ENCODE measurements at regions not wholly inside any gene's neighbourhood (a gene's known extent, or its start where the extent isn't known, plus 50 kb on each side); places are given as distances from the start of the nearest gene placed in this dataset.

DNA sequence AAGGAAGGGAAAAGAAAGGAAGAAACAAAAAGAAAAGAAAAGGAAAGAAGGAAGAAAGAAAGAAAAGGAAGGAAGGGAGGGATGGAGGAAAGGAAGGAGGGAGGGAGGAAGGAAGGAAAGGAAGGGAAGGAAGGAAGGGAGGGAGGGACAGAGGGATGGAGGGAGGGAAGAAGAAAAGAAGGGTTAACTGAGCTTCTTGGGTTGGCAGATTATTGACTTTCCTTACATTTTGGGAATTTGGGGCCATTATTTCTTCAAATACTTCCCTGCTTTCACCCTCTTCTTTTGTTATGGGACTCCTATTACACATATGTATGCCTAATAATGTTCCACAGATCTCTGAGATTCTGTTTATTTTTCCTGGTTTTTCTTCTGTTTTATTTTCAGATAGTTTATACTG is 285.6 kb downstream of the KCNJ2 start:
- peaks cover 1 to 10% (median 3%) of the 10 kb centered on the region in 3 donors for H3K9me3 Mint-ChIP-seq
- H3K27ac Mint-ChIP-seq: no peak overlapping the region
- no peaks in the 10 kb centered on the region for H3K36me3 Mint-ChIP-seq
- H3K27me3 Mint-ChIP-seq: no peaks in the 10 kb centered on the region
- no peak overlapping the region for H3K4me3 Mint-ChIP-seq
- H3K4me1 Mint-ChIP-seq: no peaks in the 10 kb centered on the region

DNA sequence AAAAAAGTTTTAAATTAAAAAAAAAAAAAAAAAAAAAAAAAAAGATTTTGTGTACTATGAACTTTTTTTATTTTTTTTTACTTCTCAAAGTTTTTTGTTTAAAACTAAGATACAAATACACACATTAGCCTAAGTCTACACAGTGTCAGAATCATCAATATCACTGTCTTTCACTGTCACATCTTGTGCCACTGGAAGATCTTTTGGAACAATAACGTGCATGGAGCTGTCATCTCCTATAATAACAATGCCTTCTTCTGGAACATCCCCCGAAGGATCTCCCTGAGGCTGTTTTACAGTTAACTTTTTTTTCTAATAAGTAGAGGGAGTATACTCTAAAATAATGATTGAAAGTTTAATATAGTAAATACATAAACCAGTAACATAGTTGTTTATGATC is 295.7 kb downstream of the KCNJ2 start:
- H3K27me3 Mint-ChIP-seq: peaks cover 1% of the 10 kb centered on the region
- H3K4me1 Mint-ChIP-seq: no peaks in the 10 kb centered on the region
- no peaks in the 10 kb centered on the region for H3K9me3 Mint-ChIP-seq
- no peaks in the 10 kb centered on the region for H3K36me3 Mint-ChIP-seq
- H3K4me3 Mint-ChIP-seq: no peak overlapping the region
- no peak overlapping the region for H3K27ac Mint-ChIP-seq

DNA sequence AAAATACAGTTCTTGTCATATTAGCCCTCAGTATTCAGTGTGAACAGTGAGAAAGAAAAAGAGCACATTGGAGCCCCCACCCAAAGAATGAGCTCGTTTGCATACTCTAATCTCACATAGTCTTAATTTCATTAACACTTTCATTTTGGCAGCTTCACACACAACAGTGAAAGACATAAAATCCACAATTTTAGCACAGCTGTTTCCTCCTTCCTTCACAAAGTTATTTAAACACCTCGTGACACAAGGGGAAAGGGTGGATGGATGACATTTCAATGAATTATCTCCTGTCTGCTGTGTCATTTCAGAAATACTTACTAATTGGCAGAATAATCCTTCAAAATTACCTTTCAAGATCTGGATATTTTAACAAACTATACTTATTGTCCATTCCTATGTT is 299.3 kb downstream of the KCNJ2 start:
- no peak overlapping the region for H3K27ac Mint-ChIP-seq
- peaks cover 0 to 2% (median 2%) of the 10 kb centered on the region in 3 donors for H3K9me3 Mint-ChIP-seq
- no peaks in the 10 kb centered on the region for H3K4me1 Mint-ChIP-seq
- H3K36me3 Mint-ChIP-seq: no peaks in the 10 kb centered on the region
- peaks cover 1% of the 10 kb centered on the region for H3K27me3 Mint-ChIP-seq
- no peak overlapping the region for H3K4me3 Mint-ChIP-seq

DNA sequence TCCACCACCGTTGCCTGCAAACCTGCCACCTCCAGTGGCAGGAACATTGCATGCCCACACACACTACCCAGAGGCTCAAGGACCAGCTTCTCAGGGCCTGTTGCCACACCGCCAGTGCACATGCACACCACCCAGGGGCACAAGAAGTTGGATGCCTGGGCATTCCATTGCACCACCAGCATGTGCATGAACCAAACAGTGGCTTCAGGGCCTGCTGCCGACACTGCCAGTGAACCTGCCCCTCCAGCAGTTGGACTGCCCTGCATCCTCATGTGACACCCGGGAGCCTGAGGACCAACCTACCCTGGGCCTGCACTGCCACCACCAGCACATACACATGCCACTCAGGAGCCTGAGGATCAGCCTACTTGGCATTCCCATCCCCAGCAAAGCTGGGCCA is 303.7 kb downstream of the KCNJ2 start:
- Mint-ChIP-seq H3K4me1 (no peaks in the 10 kb centered on the region), H3K27ac (no peak overlapping the region), H3K27me3 (peaks cover under 1% of the 10 kb centered on the region), H3K4me3 (no peak overlapping the region), H3K36me3 (no peaks in the 10 kb centered on the region), H3K9me3 (peaks cover 0 to 9% (median 7%) of the 10 kb centered on the region in 3 donors)

DNA sequence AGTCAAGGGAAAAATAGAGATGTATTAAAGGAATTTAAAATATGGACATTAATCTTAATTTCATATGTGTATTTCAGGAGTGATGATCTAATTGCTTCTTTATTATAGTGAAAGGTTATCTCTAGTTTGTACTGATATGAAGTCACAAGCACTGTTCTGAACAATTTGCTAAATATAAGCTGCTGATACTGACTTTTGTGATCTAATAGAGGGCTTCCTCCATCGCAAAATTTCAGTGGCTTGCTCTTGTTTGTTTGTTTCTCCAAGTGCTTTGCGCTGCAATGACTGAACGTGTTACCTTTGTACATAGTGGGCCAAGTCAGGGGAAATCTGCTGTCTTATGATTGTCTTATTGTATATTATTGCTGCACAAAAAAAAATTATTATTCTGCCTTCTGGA is 307.0 kb downstream of the KCNJ2 start:
- Mint-ChIP-seq H3K27me3 (no peaks in the 10 kb centered on the region), H3K4me3 (no peak overlapping the region), H3K4me1 (no peaks in the 10 kb centered on the region), H3K9me3 (peaks cover 0 to 9% (median 5%) of the 10 kb centered on the region in 3 donors), H3K27ac (no peak overlapping the region), H3K36me3 (no peaks in the 10 kb centered on the region)

DNA sequence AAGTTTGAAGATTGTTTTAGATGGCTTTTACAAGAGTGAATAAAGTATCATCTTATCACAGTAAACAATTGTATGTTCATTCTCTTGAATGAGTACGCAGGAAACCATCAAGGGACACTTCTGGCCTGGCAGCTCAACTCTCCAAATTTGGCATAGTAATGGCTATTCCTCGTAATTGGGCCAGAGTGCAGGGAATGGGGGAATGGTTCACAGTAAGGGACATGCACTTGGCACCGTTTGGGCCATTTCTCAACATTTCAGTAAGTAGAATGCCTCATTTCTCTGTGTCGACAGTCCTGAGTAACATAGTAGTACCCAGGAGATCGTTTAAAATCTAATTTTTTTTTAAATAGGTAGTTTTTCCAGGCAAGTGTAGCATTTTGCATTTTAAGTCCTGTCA is 309.6 kb downstream of the KCNJ2 start:
- Mint-ChIP-seq H3K4me1 (peaks cover 0 to 4% (median 0%) of the 10 kb centered on the region in 3 donors), H3K27me3 (no peaks in the 10 kb centered on the region), H3K9me3 (peaks cover 8 to 12% (median 8%) of the 10 kb centered on the region in 3 donors), H3K27ac (no peak overlapping the region), H3K4me3 (no peak overlapping the region), H3K36me3 (no peaks in the 10 kb centered on the region)

DNA sequence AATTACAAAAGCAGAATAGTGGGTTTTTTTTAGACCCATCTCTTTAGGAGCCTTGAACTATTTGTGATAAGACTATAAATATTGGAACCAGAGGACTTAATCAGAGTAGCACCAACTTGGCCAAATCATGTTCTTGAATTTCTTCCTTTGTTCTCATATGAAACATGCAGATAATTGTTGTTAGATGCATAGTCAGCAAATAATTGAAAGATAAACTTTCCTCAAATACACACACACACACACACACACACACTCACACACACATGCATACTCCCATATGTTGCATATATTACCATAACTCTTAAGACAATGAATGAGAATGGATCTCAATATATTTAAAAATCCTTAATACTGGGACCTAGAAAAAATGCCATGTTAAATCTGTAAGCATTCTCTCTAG is 310.4 kb downstream of the KCNJ2 start:
- Mint-ChIP-seq H3K9me3 (peaks cover 4 to 8% (median 5%) of the 10 kb centered on the region in 3 donors), H3K4me3 (no peak overlapping the region), H3K36me3 (no peaks in the 10 kb centered on the region), H3K27ac (no peak overlapping the region), H3K4me1 (peaks cover 0 to 4% (median 0%) of the 10 kb centered on the region in 3 donors), H3K27me3 (no peaks in the 10 kb centered on the region)

DNA sequence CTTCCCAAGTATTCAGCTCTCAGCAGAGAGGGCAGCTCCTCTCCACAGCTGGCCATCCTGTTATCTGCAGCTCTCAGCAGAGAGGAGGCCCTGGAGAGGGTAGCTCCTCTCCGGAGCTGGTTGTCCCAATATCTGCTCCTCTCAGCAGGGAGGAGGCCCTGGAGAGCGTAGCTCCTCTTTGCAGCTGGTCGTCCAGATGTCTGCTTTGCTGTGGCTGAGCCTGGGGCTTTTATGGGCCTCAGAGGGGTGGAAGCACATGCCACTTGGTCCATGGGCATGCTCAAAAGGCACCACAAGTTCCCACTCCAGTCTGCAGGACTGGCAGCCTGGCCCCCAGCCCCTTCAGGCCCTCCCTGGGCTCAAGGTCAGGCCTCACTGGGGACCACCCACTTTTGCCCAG is 314.3 kb downstream of the KCNJ2 start:
- Mint-ChIP-seq H3K4me1 (peaks cover 0 to 4% (median 0%) of the 10 kb centered on the region in 3 donors), H3K27ac (peak overlapping the region in 1 of 3 donors; percentile 39), H3K27me3 (no peaks in the 10 kb centered on the region), H3K36me3 (no peaks in the 10 kb centered on the region), H3K9me3 (peaks cover 5 to 8% (median 5%) of the 10 kb centered on the region in 3 donors), H3K4me3 (no peak overlapping the region)

DNA sequence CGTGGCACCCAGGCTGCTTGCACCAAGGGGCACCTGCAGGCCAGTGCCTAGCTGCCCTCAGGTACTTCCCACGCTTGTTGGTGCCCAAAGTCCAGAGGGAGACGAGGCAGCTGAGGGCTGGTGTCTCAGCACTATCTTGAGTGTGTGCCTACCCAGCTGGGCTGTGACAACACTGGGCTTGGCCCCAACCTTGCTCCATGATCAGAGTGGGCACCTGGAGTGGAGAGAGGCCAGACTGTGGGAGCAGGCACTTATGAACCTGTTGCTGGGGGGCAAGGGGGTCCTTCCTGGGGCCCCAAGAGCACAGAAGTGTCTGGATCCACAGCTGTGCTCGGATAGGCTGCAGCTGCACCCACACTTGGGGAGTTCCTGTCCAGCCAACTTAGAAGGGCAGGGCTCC is 314.7 kb downstream of the KCNJ2 start:
- H3K4me1 Mint-ChIP-seq: peaks cover 0 to 4% (median 0%) of the 10 kb centered on the region in 3 donors
- H3K4me3 Mint-ChIP-seq: no peak overlapping the region
- no peaks in the 10 kb centered on the region for H3K27me3 Mint-ChIP-seq
- peaks cover 5 to 8% (median 5%) of the 10 kb centered on the region in 3 donors for H3K9me3 Mint-ChIP-seq
- no peak overlapping the region for H3K27ac Mint-ChIP-seq
- no peaks in the 10 kb centered on the region for H3K36me3 Mint-ChIP-seq

DNA sequence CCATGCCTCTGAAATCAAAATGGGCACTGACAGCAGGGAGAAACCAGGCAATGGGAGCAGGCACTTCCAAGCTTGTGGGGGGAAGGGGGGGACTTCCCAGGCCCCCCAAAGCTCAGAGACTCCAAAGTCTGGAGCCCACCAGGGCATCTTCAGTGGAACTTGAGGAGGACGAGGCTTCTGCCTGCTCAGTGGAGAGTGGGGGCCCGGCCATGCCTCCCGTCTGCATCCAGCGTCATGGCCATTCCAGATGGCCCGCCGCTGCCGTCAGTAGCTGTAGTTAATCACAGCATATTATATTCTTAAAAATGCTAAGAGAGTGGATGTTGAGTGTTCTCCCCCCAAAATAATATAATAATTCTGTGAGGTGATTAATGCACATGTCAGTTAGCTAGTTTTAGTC is 315.2 kb downstream of the KCNJ2 start:
- Mint-ChIP-seq H3K4me1 (peaks cover 0 to 4% (median 0%) of the 10 kb centered on the region in 3 donors), H3K36me3 (no peaks in the 10 kb centered on the region), H3K4me3 (no peak overlapping the region), H3K27me3 (no peaks in the 10 kb centered on the region), H3K9me3 (peaks cover 5 to 8% (median 5%) of the 10 kb centered on the region in 3 donors), H3K27ac (no peak overlapping the region)

DNA sequence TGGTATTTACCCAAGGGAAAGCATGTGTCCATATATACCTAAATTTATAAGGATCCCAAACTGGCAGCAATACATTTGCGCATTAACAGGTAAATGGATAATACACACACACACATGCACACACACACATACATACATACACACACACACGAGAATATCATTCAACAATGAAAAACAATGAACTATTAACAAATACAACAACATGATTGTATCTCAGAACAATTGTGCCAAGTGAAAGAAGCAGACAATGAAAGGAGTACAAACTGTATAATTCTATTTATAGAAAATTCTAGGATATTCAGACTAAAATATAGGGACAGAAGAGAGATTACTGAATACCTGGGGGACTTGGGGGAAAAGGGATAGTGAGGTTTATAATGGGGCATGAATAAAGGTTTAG is 323.0 kb downstream of the KCNJ2 start:
- H3K4me3 Mint-ChIP-seq: no peak overlapping the region
- H3K27me3 Mint-ChIP-seq: no peaks in the 10 kb centered on the region
- peaks cover 0 to 1% (median 1%) of the 10 kb centered on the region in 3 donors for H3K9me3 Mint-ChIP-seq
- H3K27ac Mint-ChIP-seq: no peak overlapping the region
- H3K36me3 Mint-ChIP-seq: no peaks in the 10 kb centered on the region
- H3K4me1 Mint-ChIP-seq: no peaks in the 10 kb centered on the region

DNA sequence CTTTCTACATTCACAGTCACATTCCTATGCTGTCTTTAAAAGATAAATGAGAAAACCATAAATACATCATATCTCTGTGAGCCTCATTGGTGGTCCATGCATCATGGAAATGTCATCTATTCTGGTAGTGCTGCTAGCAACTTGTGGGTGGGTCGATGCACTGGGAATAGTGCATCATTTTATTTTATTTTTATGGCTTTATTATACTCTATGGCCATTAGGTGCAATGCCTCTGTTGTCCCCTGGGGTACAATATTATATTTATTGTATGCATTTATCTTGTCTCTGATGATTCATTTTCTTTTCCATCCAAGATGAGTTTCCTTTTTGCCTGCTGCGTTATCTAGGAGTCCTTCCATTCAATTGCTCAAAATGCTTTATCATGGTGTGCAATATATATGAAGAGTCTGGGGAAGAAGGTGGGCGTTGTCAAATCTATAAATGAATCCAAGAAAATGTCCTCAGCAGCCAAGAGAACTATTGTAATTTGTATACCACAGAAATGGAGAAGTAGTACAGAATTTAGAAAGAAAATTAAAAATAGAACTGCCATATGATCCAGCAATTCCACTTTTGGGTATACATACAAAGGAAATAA is 324.0 kb downstream of the KCNJ2 start:
- Mint-ChIP-seq H3K27ac (no peak overlapping the region), H3K9me3 (peaks cover 0 to 1% (median 1%) of the 10 kb centered on the region in 3 donors), H3K27me3 (no peaks in the 10 kb centered on the region), H3K4me3 (no peak overlapping the region), H3K36me3 (no peaks in the 10 kb centered on the region), H3K4me1 (no peaks in the 10 kb centered on the region)

DNA sequence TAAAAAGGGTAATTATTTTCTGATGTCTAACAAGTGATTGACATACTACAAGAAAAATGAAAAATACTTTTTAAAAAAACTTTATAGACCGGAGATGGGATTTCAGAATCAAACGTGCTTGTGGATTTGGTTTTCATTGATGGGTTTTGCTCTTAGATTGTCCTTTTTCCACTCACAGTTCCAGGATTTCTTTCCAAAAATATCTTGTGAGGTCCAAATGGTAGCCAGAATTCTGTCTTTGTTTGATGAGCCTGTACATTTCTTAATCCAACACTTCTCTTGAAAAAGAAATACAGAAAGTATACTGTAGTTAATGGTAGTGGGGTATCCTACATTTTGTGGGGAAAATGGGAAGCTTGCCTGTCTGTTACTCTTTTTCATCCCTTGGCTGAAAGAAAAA is 329.3 kb downstream of the KCNJ2 start:
- Mint-ChIP-seq H3K27ac (no peak overlapping the region), H3K27me3 (no peaks in the 10 kb centered on the region), H3K4me1 (no peaks in the 10 kb centered on the region), H3K4me3 (no peak overlapping the region), H3K36me3 (no peaks in the 10 kb centered on the region), H3K9me3 (peaks cover 0 to 3% (median 0%) of the 10 kb centered on the region in 3 donors)

DNA sequence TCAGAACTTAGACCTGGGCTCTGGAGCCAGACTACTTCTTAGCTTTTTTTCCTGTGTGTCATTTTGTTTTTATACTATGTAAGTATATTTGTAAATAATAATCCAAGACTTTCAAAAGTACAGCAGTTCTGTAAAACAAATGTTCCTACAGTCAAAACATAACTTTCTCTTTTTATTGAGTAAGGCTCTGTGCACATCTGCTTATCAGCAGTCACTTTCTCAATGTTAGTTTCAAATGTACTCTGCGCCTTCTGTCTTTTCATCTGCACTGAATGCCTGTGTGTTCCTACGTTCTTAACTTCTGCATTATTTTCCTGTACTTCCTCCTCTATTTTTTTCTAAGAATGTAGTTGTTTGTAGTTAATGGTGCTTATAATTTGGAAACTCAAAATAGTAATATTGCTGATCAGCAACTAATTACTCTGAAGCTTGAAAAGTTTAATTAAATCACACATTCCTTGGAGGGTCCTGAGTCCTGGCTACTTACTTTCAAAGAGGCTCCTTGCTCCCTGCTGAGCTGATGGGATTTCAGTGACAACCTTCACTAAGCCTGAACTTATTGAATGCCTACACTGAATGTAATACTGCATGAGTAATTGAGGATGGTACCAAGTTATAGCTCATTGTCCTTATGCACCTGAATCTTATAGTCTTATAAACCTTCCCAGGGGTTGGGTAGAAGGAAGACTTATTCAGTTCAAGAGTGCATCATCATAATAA is 329.9 kb downstream of the KCNJ2 start:
- Mint-ChIP-seq H3K27me3 (no peaks in the 10 kb centered on the region), H3K36me3 (no peaks in the 10 kb centered on the region), H3K27ac (no peak overlapping the region), H3K4me1 (no peaks in the 10 kb centered on the region), H3K4me3 (no peak overlapping the region), H3K9me3 (peaks cover 0 to 3% (median 0%) of the 10 kb centered on the region in 3 donors)

DNA sequence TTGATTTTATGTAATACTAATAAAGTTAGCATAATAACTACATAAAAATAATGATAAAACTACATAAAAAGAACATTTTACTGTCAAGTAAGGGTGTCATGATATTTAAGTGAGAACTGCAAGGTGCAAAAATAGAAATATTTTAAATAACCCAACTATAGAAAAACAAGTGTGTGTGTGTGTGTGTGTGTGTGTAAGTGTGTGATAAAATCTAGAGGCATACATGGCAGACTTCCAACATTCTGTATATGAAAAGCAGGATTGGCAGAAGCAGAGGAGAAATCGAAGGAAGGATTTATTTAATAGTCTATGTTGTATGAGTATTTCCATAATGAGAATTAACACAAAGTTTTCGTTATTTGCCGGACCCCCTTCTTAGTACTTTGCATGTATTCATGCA is 334.1 kb downstream of the KCNJ2 start:
- no peaks in the 10 kb centered on the region for H3K4me1 Mint-ChIP-seq
- no peak overlapping the region for H3K27ac Mint-ChIP-seq
- no peaks in the 10 kb centered on the region for H3K36me3 Mint-ChIP-seq
- no peak overlapping the region for H3K4me3 Mint-ChIP-seq
- H3K9me3 Mint-ChIP-seq: peaks cover 0 to 3% (median 0%) of the 10 kb centered on the region in 3 donors
- H3K27me3 Mint-ChIP-seq: no peaks in the 10 kb centered on the region

DNA sequence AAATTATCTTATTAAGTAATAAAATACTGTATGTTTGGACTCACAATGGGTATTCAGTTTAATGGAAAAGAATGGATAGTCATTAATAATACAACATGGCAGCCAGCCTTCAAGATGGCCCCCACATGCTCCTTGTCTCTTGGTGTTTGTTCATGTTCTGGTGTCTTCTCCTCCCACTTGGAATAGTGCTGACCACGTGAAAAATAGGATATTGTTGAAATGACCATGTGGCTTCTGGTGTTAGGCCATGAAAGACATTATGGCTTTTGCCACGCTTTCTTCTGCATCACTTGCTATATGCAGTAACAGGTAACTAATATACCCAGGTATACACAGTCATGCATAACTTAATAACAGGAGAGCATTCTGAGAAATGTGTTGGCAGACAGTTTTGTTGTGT is 341.0 kb downstream of the KCNJ2 start:
- no peaks in the 10 kb centered on the region for H3K27me3 Mint-ChIP-seq
- H3K27ac Mint-ChIP-seq: no peak overlapping the region
- no peak overlapping the region for H3K4me3 Mint-ChIP-seq
- H3K4me1 Mint-ChIP-seq: no peaks in the 10 kb centered on the region
- peaks cover 2% of the 10 kb centered on the region for H3K36me3 Mint-ChIP-seq
- H3K9me3 Mint-ChIP-seq: no peaks in the 10 kb centered on the region

All from IgD-negative memory B cell (primary cell).